Mesenchymal stem cell (in vitro differentiated cells and primary cell): ENCODE measurements at regions not wholly inside any gene's neighbourhood (a gene's known extent, or its start where the extent isn't known, plus 50 kb on each side); places are given as distances from the start of the nearest gene placed in this dataset.

Experiments used
- DNase-seq: peaks from one replicate; pipeline ENCODE4 v3.0.0-alpha.2; 2013
- H2AFZ ChIP-seq: one replicate; pipeline ENCODE4 v1.6.1; 2013; ENCODE audit warnings: low read depth, mild to moderate bottlenecking, control low read depth, inconsistent platforms, low read length, moderate library complexity
- H2AK5ac ChIP-seq: 2 replicates; pipeline ENCODE4 v1.6.1; 2013; ENCODE audit warnings: low read length, moderate library complexity, mild to moderate bottlenecking, inconsistent platforms; ENCODE audit not compliant: severe bottlenecking
- H2BK120ac ChIP-seq: one replicate; pipeline ENCODE4 v1.6.1; 2013; ENCODE audit warnings: low read depth, mild to moderate bottlenecking, inconsistent platforms, low read length, moderate library complexity
- H2BK12ac ChIP-seq, 2 experiments: one replicate each; pipeline ENCODE4 v1.6.1; 2013; ENCODE audit warnings: inconsistent platforms in 2 of 2, low read length in 2 of 2, mild to moderate bottlenecking in 2 of 2, moderate library complexity in 2 of 2, control low read depth in 1 of 2
- H2BK15ac ChIP-seq: one replicate; pipeline ENCODE4 v1.6.1; 2013; ENCODE audit warnings: mild to moderate bottlenecking, low read depth, inconsistent platforms; ENCODE audit not compliant: poor library complexity, severe bottlenecking
- H2BK5ac ChIP-seq: 2 replicates; pipeline ENCODE4 v1.6.1; 2013; ENCODE audit warnings: low read depth, mild to moderate bottlenecking, low read length, control low read depth, inconsistent platforms; ENCODE audit not compliant: poor library complexity, severe bottlenecking
- H3K14ac ChIP-seq, 2 experiments: one replicate each; pipeline ENCODE4 v1.6.1; 2013; ENCODE audit warnings: inconsistent platforms in 2 of 2, low read length in 2 of 2, control low read depth in 1 of 2, mild to moderate bottlenecking in 1 of 2, moderate library complexity in 1 of 2
- H3K18ac ChIP-seq, 2 experiments: one replicate each; pipeline ENCODE4 v1.6.1; 2013; ENCODE audit warnings: inconsistent platforms in 2 of 2, low read length in 2 of 2, control low read depth in 1 of 2, low read depth in 1 of 2, mild to moderate bottlenecking in 1 of 2
- H3K23ac ChIP-seq, 2 experiments: one replicate each; pipeline ENCODE4 v1.6.1; 2013; ENCODE audit warnings: inconsistent platforms in 2 of 2, low read length in 2 of 2, mild to moderate bottlenecking in 2 of 2, moderate library complexity in 2 of 2, control low read depth in 1 of 2
- H3K27ac ChIP-seq: 2 replicates; pipeline ENCODE4 v1.5.1; 2013; ENCODE audit warnings: mild to moderate bottlenecking, moderate library complexity, low read length, control low read depth, inconsistent platforms; ENCODE audit not compliant: poor library complexity, severe bottlenecking
- H3K27me3 ChIP-seq, 2 experiments: 2 replicates each; pipeline versions ENCODE4 v1.6.1 to v1.7.0; 2013; ENCODE audit warnings: low read length in 2 of 2, mild to moderate bottlenecking in 2 of 2, moderate library complexity in 2 of 2, control low read depth in 1 of 2, inconsistent platforms in 1 of 2; ENCODE audit not compliant: control insufficient read depth in 1 of 2, insufficient read depth in 1 of 2
- H3K36me3 ChIP-seq, 2 experiments: 2 replicates each; pipeline versions ENCODE4 v1.6.1 to v1.7.0; 2013; ENCODE audit warnings: low read length in 2 of 2, control low read depth in 1 of 2, inconsistent platforms in 1 of 2, low read depth in 1 of 2, mild to moderate bottlenecking in 1 of 2; ENCODE audit not compliant: insufficient read depth in 2 of 2, control insufficient read depth in 1 of 2
- H3K4ac ChIP-seq, 2 experiments: one replicate each; pipeline ENCODE4 v1.6.1; 2013; ENCODE audit warnings: inconsistent platforms in 2 of 2, low read length in 2 of 2, mild to moderate bottlenecking in 2 of 2, moderate library complexity in 2 of 2, control low read depth in 1 of 2, low read depth in 1 of 2
- H3K4me1 ChIP-seq: 2 replicates; pipeline ENCODE4 v1.6.1; 2013; ENCODE audit warnings: low read depth, low read length, control low read depth; ENCODE audit not compliant: control insufficient read depth, insufficient read depth
- H3K4me2 ChIP-seq: 2 replicates; pipeline ENCODE4 v1.6.1; 2013; ENCODE audit warnings: low read length, mild to moderate bottlenecking, inconsistent platforms; ENCODE audit not compliant: poor library complexity, severe bottlenecking
- H3K4me3 ChIP-seq, 2 experiments: 2 replicates each; pipeline versions ENCODE4 v1.5.1 to v1.7.0; 2013; ENCODE audit warnings: low read length in 2 of 2, mild to moderate bottlenecking in 2 of 2, control low read depth in 1 of 2, low read depth in 1 of 2; ENCODE audit not compliant: insufficient read depth in 1 of 2
- H3K79me1 ChIP-seq: replicated peaks from 2 replicates; pipeline ENCODE4 v1.6.1; 2013; ENCODE audit warnings: mild to moderate bottlenecking, control low read depth, low read length, inconsistent platforms; ENCODE audit not compliant: poor library complexity, severe bottlenecking
- H3K9ac ChIP-seq: 2 replicates; pipeline ENCODE4 v1.7.0; 2013; ENCODE audit warnings: mild to moderate bottlenecking, low read length, moderate library complexity
- H3K9me3 ChIP-seq: 2 replicates; pipeline ENCODE4 v1.7.0; 2013; ENCODE audit warnings: mild to moderate bottlenecking, low read length; ENCODE audit not compliant: control insufficient read depth
- H4K8ac ChIP-seq: one replicate; pipeline ENCODE4 v1.6.1; 2013; ENCODE audit warnings: inconsistent platforms, mild to moderate bottlenecking, low read length, moderate library complexity
- H4K91ac ChIP-seq: one replicate; pipeline ENCODE4 v1.6.1; 2013; ENCODE audit warnings: mild to moderate bottlenecking, low read length, inconsistent platforms
- WGBS: methylation state at CpG from one replicate; pipeline ENCODE4 v1.1.7; 2013; ENCODE audit warnings: mixed read lengths; 5-methylcytosine and 5-hydroxymethylcytosine counted together

- WGBS = 71% methylated on average over 10 of the region's 11 CpGs
- no peak overlapping the region for H3K14ac ChIP-seq
- DNase-seq = no peak
- no peak overlapping the region for H3K27ac ChIP-seq
- H2AFZ ChIP-seq = no peak overlapping the region
- H3K23ac ChIP-seq = no peak overlapping the region
- H3K36me3 ChIP-seq = no peaks in the 10 kb centered on the region
- no peak overlapping the region for H2BK15ac ChIP-seq
- H3K27me3 ChIP-seq = peaks cover 29 to 72% of the 10 kb centered on the region in 2 experiments
- H3K79me1 ChIP-seq = no peaks in the 10 kb centered on the region
- H3K9me3 ChIP-seq = no peaks in the 10 kb centered on the region
- H3K4ac ChIP-seq = no peak overlapping the region
- no peak overlapping the region for H2BK12ac ChIP-seq
- no peak overlapping the region for H3K4me2 ChIP-seq
- H2BK5ac ChIP-seq = no peak overlapping the region
- H4K8ac ChIP-seq = no peak overlapping the region
- no peak overlapping the region for H3K18ac ChIP-seq
- no peaks in the 10 kb centered on the region for H3K4me1 ChIP-seq
- no peak overlapping the region for H3K9ac ChIP-seq
- no peak overlapping the region for H2AK5ac ChIP-seq
- H2BK120ac ChIP-seq = no peak overlapping the region
- H3K4me3 ChIP-seq = no peak overlapping the region
- H4K91ac ChIP-seq = no peak overlapping the region
Observed at GRCh38 chr3:10570196-10570946, 65.0 kb upstream of the ATP2B2 start.

- Histone ChIP-seq H3K18ac (no peak overlapping the region), H3K4ac (no peak overlapping the region), H3K27me3 (peaks cover 21 to 54% of the 10 kb centered on the region in 2 experiments), H2AK5ac (no peak overlapping the region), H2AFZ (no peak overlapping the region), H3K14ac (no peak overlapping the region), H2BK5ac (no peak overlapping the region), H3K9me3 (no peaks in the 10 kb centered on the region), H3K4me3 (no peak overlapping the region), H2BK15ac (no peak overlapping the region), H4K91ac (no peak overlapping the region), H3K9ac (no peak overlapping the region), H3K79me1 (no peaks in the 10 kb centered on the region), H3K27ac (no peak overlapping the region), H4K8ac (no peak overlapping the region), H3K4me2 (no peak overlapping the region), H3K4me1 (no peaks in the 10 kb centered on the region), H3K23ac (no peak overlapping the region), H2BK12ac (no peak overlapping the region), H3K36me3 (no peaks in the 10 kb centered on the region), H2BK120ac (no peak overlapping the region)
- DNase-seq = no peak
- 55% methylated on average over 5 of the region's 6 CpGs for WGBS
Observed at GRCh38 chr3:10574101-10574620, 68.8 kb upstream of the ATP2B2 start.

- Histone ChIP-seq H2BK120ac (no peak overlapping the region), H4K91ac (no peak overlapping the region), H3K9ac (no peak overlapping the region), H3K18ac (no peak overlapping the region), H3K4me1 (no peaks in the 10 kb centered on the region), H2BK5ac (no peak overlapping the region), H3K27me3 (peaks cover 14 to 45% of the 10 kb centered on the region in 2 experiments), H3K14ac (no peak overlapping the region), H3K79me1 (no peaks in the 10 kb centered on the region), H3K4me2 (no peak overlapping the region), H2AFZ (no peak overlapping the region), H4K8ac (no peak overlapping the region), H3K9me3 (no peaks in the 10 kb centered on the region), H3K4ac (no peak overlapping the region), H3K36me3 (no peaks in the 10 kb centered on the region), H2BK12ac (no peak overlapping the region), H3K4me3 (no peak overlapping the region), H3K23ac (no peak overlapping the region), H3K27ac (no peak overlapping the region), H2AK5ac (no peak overlapping the region), H2BK15ac (no peak overlapping the region)
- 77% methylated on average over 5 of the region's 5 CpGs for WGBS
- no peak for DNase-seq
Observed at GRCh38 chr3:10575601-10576160, 70.3 kb upstream of the ATP2B2 start.

- H3K79me1 ChIP-seq = no peaks in the 10 kb centered on the region
- H2BK12ac ChIP-seq = no peak overlapping the region
- peaks cover 10 to 42% of the 10 kb centered on the region in 2 experiments for H3K27me3 ChIP-seq
- H2BK5ac ChIP-seq = no peak overlapping the region
- no peak overlapping the region for H2BK15ac ChIP-seq
- no peak overlapping the region for H2AFZ ChIP-seq
- H3K4me3 ChIP-seq = no peak overlapping the region
- H3K23ac ChIP-seq = no peak overlapping the region
- no peak overlapping the region for H3K18ac ChIP-seq
- no peak overlapping the region for H3K14ac ChIP-seq
- H4K8ac ChIP-seq = no peak overlapping the region
- no peak overlapping the region for H3K27ac ChIP-seq
- H3K36me3 ChIP-seq = no peaks in the 10 kb centered on the region
- H3K4me2 ChIP-seq = no peak overlapping the region
- no peak overlapping the region for H2AK5ac ChIP-seq
- H3K9ac ChIP-seq = no peak overlapping the region
- 70% methylated on average over 7 of the region's 7 CpGs for WGBS
- no peak overlapping the region for H4K91ac ChIP-seq
- H3K9me3 ChIP-seq = no peaks in the 10 kb centered on the region
- DNase-seq = no peak
- H3K4ac ChIP-seq = no peak overlapping the region
- no peak overlapping the region for H2BK120ac ChIP-seq
- H3K4me1 ChIP-seq = no peaks in the 10 kb centered on the region
Observed at GRCh38 chr3:10577486-10577885, 72.1 kb upstream of the ATP2B2 start.
